ENCODE measurements at regions not wholly inside any gene's neighbourhood (a gene's known extent, or its start where the extent isn't known, plus 50 kb on each side); places are given as distances from the start of the nearest gene placed in this dataset.

DNA sequence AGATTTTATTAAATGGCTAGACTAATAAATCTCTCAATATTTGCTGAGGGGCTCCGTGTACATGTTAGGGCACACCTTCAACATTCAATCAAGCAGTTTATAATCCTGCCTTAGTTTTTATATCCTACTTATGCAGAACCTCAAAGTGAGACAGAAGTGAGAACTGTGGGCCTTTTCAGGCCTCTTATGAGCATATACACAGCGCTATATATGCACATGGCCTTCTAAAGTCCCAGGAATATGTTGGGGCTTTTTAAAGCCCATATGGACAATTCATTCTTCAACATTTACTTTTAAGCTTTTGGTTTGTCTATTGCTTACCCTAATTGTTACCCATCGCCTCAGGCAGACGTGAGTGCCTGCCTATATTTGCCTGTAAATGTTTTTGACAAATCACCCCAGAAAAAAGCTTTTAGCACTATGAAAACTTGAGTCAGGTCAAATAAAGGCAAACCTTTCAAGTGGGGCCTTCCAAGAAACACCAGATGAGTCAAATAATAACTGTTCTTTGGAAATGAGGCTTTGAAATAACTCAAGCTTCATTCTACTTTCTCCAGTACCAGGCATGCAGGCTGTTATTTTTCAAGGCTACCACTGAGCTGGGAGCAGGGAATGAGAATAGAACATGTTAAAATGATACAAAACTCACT lies 58.2 kb downstream of the ESM1 start:
- Mint-ChIP-seq H3K27ac (ENCODE audit: unreplicated experiment) (no peak overlapping the region), H3K4me3 (no peak overlapping the region), H3K9me3 (peaks cover 6% of the 10 kb centered on the region), H3K36me3 (ENCODE audit: low read depth) (peaks cover 8% of the 10 kb centered on the region), H3K4me1 (no peaks in the 10 kb centered on the region), H3K27me3 (ENCODE audit: low read depth) (peaks cover 2% of the 10 kb centered on the region)
- DNase-seq (ENCODE audit: low read depth, low spot score), result no peak
- TF ChIP-seq, protein P1, sequence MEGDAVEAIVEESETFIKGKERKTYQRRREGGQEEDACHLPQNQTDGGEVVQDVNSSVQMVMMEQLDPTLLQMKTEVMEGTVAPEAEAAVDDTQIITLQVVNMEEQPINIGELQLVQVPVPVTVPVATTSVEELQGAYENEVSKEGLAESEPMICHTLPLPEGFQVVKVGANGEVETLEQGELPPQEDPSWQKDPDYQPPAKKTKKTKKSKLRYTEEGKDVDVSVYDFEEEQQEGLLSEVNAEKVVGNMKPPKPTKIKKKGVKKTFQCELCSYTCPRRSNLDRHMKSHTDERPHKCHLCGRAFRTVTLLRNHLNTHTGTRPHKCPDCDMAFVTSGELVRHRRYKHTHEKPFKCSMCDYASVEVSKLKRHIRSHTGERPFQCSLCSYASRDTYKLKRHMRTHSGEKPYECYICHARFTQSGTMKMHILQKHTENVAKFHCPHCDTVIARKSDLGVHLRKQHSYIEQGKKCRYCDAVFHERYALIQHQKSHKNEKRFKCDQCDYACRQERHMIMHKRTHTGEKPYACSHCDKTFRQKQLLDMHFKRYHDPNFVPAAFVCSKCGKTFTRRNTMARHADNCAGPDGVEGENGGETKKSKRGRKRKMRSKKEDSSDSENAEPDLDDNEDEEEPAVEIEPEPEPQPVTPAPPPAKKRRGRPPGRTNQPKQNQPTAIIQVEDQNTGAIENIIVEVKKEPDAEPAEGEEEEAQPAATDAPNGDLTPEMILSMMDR (conservative IDR thresholded peaks at IDR 0.05), result no peak

GRCh38 chr5:54924487-54924886 lies 60.9 kb downstream of the ESM1 start:
- Mint-ChIP-seq H3K27me3 (ENCODE audit: low read depth) (peaks cover 20% of the 10 kb centered on the region), H3K27ac (ENCODE audit: unreplicated experiment) (no peak overlapping the region), H3K9me3 (peaks cover 10% of the 10 kb centered on the region), H3K4me1 (no peaks in the 10 kb centered on the region), H3K4me3 (no peak overlapping the region), H3K36me3 (ENCODE audit: low read depth) (peaks cover 8% of the 10 kb centered on the region)
- TF ChIP-seq, protein P1 (conservative IDR thresholded peaks at IDR 0.05), result no peak
- no peak for DNase-seq (ENCODE audit: low read depth, low spot score)

DNA sequence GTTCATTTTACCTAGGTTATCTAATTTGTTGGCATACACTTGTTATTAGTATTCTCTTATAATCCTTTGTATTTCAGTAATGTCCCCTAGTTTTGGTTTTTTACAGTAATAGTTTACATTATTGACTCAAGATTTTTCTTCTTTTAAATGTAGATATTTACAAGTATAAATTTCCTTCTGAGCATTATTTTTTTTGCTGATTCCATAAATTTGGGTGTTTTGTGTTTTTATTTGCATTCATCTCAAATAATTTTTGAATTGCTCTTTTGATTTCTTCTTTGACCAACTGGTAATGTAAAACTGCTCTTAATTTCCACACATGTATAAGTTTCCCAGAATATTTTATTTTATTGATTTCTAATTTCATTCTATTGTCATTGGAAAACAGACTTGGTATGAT lies 68.1 kb downstream of the ESM1 start:
- Mint-ChIP-seq H3K27ac (ENCODE audit: unreplicated experiment) (no peak overlapping the region), H3K9me3 (peaks cover 5% of the 10 kb centered on the region), H3K4me3 (no peak overlapping the region), H3K36me3 (ENCODE audit: low read depth) (no peaks in the 10 kb centered on the region), H3K27me3 (ENCODE audit: low read depth) (peaks cover 41% of the 10 kb centered on the region), H3K4me1 (no peaks in the 10 kb centered on the region)
- TF ChIP-seq, protein P1 (conservative IDR thresholded peaks at IDR 0.05), result no peak
- DNase-seq (ENCODE audit: low read depth, low spot score), result no peak

DNA sequence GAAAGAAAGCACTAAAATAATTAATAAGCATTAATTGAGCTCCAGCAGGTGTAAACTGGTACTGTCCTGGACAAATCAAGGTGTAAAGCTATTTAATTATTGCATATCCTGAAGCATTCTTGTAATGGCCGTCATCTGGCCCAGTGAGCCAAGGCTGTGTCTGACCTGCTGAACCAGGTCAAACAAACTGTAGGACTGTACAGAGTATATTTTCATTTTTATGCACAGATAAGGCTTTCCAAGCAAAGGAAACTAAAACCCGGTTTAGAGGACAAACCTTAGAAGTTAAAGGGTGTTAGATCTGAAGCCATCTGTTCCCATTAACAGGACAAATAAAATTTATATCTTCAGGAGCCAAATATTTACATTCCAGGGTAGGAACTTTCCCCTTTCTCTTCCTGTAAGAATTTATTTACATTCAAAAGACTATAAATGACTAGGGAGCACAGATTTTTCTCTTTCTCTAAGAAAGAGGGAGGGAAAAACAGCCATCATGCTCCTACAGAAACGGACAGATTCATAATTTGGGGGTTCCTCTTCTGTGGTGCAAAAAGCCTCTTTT lies 69.8 kb downstream of the ESM1 start:
- H3K4me1 Mint-ChIP-seq, result peaks cover 5% of the 10 kb centered on the region
- no peaks in the 10 kb centered on the region for H3K9me3 Mint-ChIP-seq
- H3K36me3 Mint-ChIP-seq (ENCODE audit: low read depth), result no peaks in the 10 kb centered on the region
- H3K27me3 Mint-ChIP-seq (ENCODE audit: low read depth), result peaks cover 32% of the 10 kb centered on the region
- H3K4me3 Mint-ChIP-seq, result no peak overlapping the region
- TF ChIP-seq, protein P1 (conservative IDR thresholded peaks at IDR 0.05), result no peak
- no peak for DNase-seq (ENCODE audit: low read depth, low spot score)
- no peak overlapping the region for H3K27ac Mint-ChIP-seq (ENCODE audit: unreplicated experiment)

DNA sequence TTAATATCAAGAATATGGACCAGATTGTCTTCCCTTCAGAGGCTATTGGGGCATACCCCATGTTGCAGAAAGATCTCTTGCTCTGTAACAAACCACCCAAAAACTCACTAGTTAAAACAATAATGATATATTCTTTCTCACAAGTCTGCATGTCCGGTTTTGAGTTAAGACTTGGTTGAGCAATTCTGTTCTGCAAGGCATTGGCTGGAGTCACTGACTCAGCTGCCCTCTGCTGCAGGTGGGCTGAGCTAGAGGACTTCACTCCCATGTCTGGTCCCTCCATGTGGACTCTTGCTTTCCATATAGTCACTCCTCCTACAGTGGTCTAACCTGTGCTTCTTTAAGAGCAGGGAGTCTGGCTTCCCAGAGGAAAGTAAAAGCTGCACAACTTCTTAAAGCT lies 73.4 kb downstream of the ESM1 start:
- Mint-ChIP-seq H3K4me3 (no peak overlapping the region), H3K27ac (ENCODE audit: unreplicated experiment) (no peak overlapping the region), H3K4me1 (peaks cover 5% of the 10 kb centered on the region), H3K36me3 (ENCODE audit: low read depth) (no peaks in the 10 kb centered on the region), H3K27me3 (ENCODE audit: low read depth) (peaks cover 29% of the 10 kb centered on the region), H3K9me3 (no peaks in the 10 kb centered on the region)
- TF ChIP-seq, protein P1 (conservative IDR thresholded peaks at IDR 0.05), result no peak
- DNase-seq (ENCODE audit: low read depth, low spot score), result no peak
